Activated CD8-positive, alpha-beta memory T cell treated with anti-CD3 and anti-CD28 coated beads, Interleukin-2, amount 10 ng/mL, durations not matched to agents 7 days and 5 days (primary cell): ENCODE measurements at regions not wholly inside any gene's neighbourhood (a gene's known extent, or its start where the extent isn't known, plus 50 kb on each side); places are given as distances from the start of the nearest gene placed in this dataset.

Experiments used
- ATAC-seq: fragments of 150-1000 bp; cut with Tn5 transposase; one replicate; pipeline ENCODE4 v1.10.0; 2021; ENCODE audit warnings: moderate library complexity
- CTCF ChIA-PET: fragments of 350-600 bp; sonication (Branson Sonifier 250); formaldehyde crosslinking; loops from one replicate; lab custom pipeline; 2021; ENCODE audit warnings: antibody characterized with exemption; lab: Charles Lee
- DNase-seq: peaks from one replicate; pipeline ENCODE4 v3.0.0-alpha.2; 2020
- H3K27ac Mint-ChIP-seq: one replicate; pipeline ENCODE4 v1.8.0; 2021; ENCODE audit warnings: mild to moderate bottlenecking, mixed read lengths
- H3K27me3 Mint-ChIP-seq: one replicate; pipeline ENCODE4 v1.8.0; 2021; ENCODE audit warnings: mixed read lengths
- H3K36me3 Mint-ChIP-seq: one replicate; pipeline ENCODE4 v1.8.0; 2021; ENCODE audit warnings: mild to moderate bottlenecking, mixed read lengths
- H3K4me1 Mint-ChIP-seq: one replicate; pipeline ENCODE4 v1.8.0; 2021; ENCODE audit warnings: mixed read lengths
- H3K4me3 Mint-ChIP-seq: one replicate; pipeline ENCODE4 v1.8.0; 2021; ENCODE audit warnings: mild to moderate bottlenecking, moderate library complexity, mixed read lengths
- H3K9me3 Mint-ChIP-seq: one replicate; pipeline ENCODE4 v1.8.0; 2022; ENCODE audit warnings: low read depth, mixed read lengths

DNA sequence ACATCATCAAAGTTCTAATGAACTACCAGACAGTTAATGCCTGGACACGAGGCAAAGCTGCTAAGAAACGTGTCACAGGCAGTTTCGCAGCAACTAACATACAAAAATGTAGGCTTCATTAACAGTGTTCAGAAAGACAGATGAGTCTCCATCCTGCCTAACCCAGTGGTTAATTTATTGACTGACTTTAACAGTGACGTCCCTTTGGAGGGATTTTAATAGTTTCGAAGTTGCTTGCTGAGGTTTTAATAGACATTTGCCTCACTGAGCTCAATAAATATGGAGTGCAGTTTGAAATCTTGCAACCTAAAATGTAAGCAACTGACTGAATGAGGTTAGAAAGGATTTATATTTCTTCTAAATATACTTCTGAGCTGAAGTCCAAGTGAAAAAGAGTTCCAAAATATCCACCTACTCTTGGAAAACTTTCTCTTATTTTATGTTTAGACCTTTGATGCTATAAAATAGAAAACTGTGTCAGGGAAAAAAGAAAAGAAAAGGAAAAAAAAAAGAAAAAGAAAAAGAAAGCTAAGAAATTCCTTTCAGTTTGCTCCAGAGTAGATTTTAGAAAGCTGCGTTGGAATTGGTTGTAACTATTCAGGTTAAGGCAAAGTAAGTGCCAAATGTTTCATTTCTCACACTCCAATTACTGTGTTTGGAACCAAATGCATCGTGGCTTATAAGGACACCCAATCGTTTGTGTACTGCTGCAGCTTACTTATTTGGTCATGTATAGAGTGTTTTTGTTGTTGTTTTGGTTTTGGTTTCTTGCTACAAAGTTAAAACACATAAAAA lies 2016.6 kb downstream of the MAT2B start:
- CTCF ChIA-PET, result interaction anchor here (1.2 kb wide), 1 partner anchor 62 kb away, joined by 3 read pairs; no protein-coding TSS in a partner anchor
- DNase-seq, result no peak
- Mint-ChIP-seq H3K4me1 (no peaks in the 10 kb centered on the region), H3K27ac (no peak overlapping the region), H3K4me3 (no peak overlapping the region), H3K36me3 (no peaks in the 10 kb centered on the region), H3K9me3 (peaks cover 4% of the 10 kb centered on the region), H3K27me3 (no peaks in the 10 kb centered on the region)
- no peak for ATAC-seq

DNA sequence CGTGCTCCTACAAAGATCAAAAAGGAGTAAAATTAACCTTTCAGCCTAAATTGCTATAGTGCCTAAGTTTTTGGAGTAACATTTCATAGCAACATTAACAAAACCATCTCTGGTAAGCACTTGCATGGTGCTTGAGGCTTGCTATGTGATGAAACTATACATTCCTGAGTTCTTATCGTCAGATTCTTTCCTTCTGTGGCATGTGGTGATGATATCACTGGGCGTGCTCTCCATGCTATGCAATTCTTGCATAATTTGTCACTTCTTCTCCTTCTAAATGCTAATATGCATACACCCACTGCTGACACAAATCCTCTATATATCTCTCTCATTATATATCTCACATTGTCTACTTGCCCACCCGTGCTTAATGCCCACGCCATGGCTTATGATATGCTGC lies 2019.9 kb downstream of the MAT2B start:
- ATAC-seq (no peak), DNase-seq (no peak)
- CTCF ChIA-PET, result no interaction called here
- Mint-ChIP-seq H3K9me3 (peaks cover 12% of the 10 kb centered on the region), H3K27ac (no peak overlapping the region), H3K4me3 (no peak overlapping the region), H3K27me3 (no peaks in the 10 kb centered on the region), H3K4me1 (no peaks in the 10 kb centered on the region), H3K36me3 (no peaks in the 10 kb centered on the region)

DNA sequence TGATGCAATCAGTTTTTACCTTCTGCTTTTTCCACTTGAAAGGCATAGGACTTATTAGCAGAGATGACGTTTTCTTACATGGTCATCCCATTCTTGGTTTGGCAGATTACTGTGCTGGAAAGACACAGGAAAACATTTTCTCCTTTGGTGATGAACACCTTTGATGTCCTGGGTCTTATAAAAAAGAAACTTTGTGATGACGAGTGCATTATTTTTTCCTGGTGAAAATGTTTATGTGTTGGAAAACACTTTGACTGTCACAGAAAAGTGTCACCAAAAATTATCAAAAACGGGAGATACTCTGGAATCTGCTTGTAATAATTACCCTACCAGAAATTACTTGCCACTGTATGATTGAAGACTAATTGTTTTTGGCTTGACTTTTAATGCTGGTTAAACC lies 2020.9 kb downstream of the MAT2B start:
- no peaks in the 10 kb centered on the region for H3K36me3 Mint-ChIP-seq
- DNase-seq, result no peak
- CTCF ChIA-PET, result no interaction called here

DNA sequence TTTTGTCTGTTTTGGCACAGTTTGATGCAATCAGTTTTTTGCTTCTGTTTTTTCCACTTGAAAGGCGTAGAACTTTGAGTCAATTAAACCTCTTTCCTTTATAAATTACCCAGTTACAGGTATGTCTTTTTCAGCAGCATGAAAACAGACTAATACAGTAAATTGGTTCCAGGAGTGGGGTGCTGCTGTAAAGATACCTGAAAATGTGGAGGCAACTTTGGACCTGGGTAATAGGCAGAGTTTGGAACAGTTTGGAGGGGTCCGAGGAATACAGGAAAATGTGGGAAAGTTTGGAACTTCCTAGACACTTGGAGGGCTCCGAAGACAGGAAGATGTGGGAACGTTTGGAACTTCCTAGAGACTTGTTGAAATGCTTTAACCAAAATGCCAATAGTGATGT lies 2022.2 kb downstream of the MAT2B start:
- no peak overlapping the region for H3K27ac Mint-ChIP-seq
- no peak overlapping the region for H3K4me3 Mint-ChIP-seq
- H3K4me1 Mint-ChIP-seq, result no peaks in the 10 kb centered on the region
- CTCF ChIA-PET, result no interaction called here
- H3K9me3 Mint-ChIP-seq, result peaks cover 22% of the 10 kb centered on the region
- DNase-seq (no peak), ATAC-seq (no peak)
- H3K36me3 Mint-ChIP-seq, result no peaks in the 10 kb centered on the region
- H3K27me3 Mint-ChIP-seq, result no peaks in the 10 kb centered on the region

More for the DNA sequence above, 2020.9 kb downstream of the MAT2B start:
- Mint-ChIP-seq H3K9me3 (peaks cover 12% of the 10 kb centered on the region), H3K27me3 (no peaks in the 10 kb centered on the region), H3K4me3 (no peak overlapping the region), H3K27ac (no peak overlapping the region), H3K4me1 (no peaks in the 10 kb centered on the region)
- no peak for ATAC-seq

DNA sequence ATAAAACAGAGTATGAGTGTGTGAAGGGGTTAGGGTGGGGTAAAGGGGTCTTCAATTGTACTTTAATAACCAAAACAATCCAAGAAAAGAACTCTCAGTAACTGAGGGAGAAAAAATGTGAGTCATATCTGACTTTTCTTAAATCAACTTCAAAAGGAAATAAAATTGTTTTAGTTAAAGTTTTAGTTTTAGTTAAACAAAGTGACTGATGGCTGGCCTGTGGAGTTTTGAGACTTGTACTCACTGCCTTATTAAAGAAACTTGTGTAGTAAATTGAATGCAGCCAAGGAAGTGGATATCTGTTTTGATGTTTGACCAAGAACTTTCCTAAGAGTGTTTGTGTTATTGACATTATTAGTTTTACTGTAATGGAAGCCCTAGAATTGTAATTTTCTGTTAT lies 2032.6 kb downstream of the MAT2B start:
- CTCF ChIA-PET, result no interaction called here

DNA sequence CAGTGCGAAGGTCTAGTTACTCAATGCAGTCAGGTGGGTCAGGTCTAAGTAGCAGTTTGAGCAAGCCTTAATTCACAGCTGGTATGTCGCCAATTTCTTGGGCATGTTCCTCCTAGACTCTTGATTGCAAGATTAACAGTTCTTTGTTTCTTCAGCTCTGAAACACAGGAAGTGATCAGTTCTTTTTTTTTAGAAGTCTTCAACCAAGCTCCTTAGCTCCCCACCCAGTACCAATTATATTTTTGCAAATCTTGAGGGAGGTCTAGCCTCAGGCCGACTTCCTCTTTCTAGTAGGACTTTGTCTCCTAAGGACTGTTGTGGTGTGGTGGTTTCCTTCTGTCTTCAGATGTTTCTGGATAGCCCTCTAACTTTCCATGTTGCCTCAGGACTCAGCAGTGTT lies 2054.2 kb downstream of the MAT2B start:
- CTCF ChIA-PET, result no interaction called here
- Mint-ChIP-seq H3K4me1 (no peaks in the 10 kb centered on the region), H3K4me3 (no peak overlapping the region), H3K9me3 (peaks cover 8% of the 10 kb centered on the region), H3K27me3 (no peaks in the 10 kb centered on the region), H3K36me3 (no peaks in the 10 kb centered on the region), H3K27ac (no peak overlapping the region)
- ATAC-seq (no peak), DNase-seq (no peak)

More for the DNA sequence above, 2032.6 kb downstream of the MAT2B start:
- ATAC-seq (no peak), DNase-seq (no peak)
- no peak overlapping the region for H3K27ac Mint-ChIP-seq
- no peaks in the 10 kb centered on the region for H3K27me3 Mint-ChIP-seq
- H3K4me1 Mint-ChIP-seq, result no peaks in the 10 kb centered on the region
- no peak overlapping the region for H3K4me3 Mint-ChIP-seq
- H3K9me3 Mint-ChIP-seq, result peaks cover 8% of the 10 kb centered on the region
- H3K36me3 Mint-ChIP-seq, result no peaks in the 10 kb centered on the region

DNA sequence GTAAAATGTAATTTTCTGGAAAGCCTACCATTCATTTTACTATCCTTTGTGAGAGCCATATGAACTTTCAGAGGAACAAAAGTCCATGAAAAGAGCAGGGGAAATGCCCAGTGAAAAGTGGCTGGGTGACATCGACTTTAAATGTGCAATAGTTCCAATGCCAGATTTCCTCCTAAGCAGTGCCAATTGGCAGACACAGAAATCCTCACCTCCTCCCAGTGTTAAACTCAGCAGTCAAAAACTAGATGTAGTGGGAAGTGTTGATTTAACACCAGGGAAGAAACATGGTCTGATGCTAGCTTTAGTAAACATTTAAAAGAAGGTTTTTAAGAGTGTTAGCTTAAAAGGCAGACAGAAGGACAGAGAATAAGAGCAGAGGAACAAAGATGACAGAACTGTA lies 2055.2 kb downstream of the MAT2B start:
- ATAC-seq, result no peak
- Mint-ChIP-seq H3K4me1 (no peaks in the 10 kb centered on the region), H3K9me3 (peaks cover 8% of the 10 kb centered on the region), H3K27ac (no peak overlapping the region), H3K36me3 (no peaks in the 10 kb centered on the region), H3K27me3 (no peaks in the 10 kb centered on the region), H3K4me3 (no peak overlapping the region)
- CTCF ChIA-PET, result no interaction called here
- no peak for DNase-seq

DNA sequence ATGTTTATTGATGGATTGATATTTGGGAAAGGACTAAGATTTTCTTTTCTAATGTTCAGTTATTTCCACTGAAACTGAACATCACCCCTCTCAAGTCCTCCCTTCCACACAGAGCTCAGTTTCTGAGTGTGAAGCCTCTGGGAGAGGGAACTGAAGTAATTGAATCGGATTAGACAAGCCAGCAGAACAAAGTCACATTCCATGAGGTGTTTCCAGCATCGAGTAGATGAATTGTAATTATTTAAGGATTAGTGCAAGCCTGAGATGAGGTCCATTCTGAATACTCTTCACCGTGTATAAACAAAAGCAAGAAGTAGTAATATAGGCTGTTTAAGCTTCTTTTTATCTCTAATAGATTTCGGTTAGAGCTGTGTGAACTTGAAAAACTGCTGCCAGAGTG lies 2060.5 kb downstream of the MAT2B start:
- CTCF ChIA-PET, result no interaction called here
- ATAC-seq (no peak), DNase-seq (no peak)
- H3K27me3 Mint-ChIP-seq, result no peaks in the 10 kb centered on the region
- H3K27ac Mint-ChIP-seq, result no peak overlapping the region
- no peaks in the 10 kb centered on the region for H3K4me1 Mint-ChIP-seq
- H3K4me3 Mint-ChIP-seq, result no peak overlapping the region
- no peaks in the 10 kb centered on the region for H3K36me3 Mint-ChIP-seq
- peaks cover 7% of the 10 kb centered on the region for H3K9me3 Mint-ChIP-seq

DNA sequence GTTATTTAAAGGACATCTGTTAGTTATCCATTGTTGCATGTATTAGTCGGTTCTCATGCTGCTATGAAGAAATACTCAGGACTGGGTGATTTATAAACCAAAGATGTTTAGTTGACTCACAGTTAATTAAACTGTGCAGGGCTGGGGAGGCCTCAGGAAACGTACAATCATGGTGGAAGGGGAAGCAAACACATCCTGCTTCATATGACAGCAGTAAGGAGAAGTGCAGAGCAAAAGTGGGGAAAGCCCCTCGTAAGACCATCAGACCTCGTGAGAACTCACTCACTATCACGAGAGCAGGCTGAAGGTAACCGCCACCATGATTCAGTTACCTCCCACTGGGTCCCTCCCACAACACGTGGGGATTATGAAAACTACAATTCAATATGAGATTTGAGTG lies 2064.1 kb downstream of the MAT2B start:
- no peak for DNase-seq
- H3K36me3 Mint-ChIP-seq, result no peaks in the 10 kb centered on the region
- no peak overlapping the region for H3K4me3 Mint-ChIP-seq
- no peak overlapping the region for H3K27ac Mint-ChIP-seq
- H3K4me1 Mint-ChIP-seq, result no peaks in the 10 kb centered on the region
- CTCF ChIA-PET, result no interaction called here
- no peaks in the 10 kb centered on the region for H3K27me3 Mint-ChIP-seq
- ATAC-seq, result no peak
- H3K9me3 Mint-ChIP-seq, result peaks cover 13% of the 10 kb centered on the region

DNA sequence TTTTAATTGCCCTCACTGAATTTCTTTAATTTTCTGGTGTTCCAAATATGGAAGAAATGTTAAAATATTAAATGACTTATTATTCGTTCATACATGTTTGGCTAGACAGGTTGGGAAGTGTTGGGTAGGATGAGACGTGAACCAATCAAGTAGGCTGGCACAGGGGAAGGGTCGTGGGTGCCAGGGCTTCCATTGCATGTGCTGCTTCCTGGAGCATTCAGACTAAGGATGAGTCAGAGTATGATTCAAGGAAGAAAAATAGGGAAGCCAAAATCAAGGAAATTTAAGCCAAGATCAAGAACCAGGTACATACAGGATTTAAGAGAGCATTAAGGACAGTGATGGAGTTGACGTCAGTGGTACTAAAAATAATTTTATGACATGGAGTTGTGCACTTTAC lies 2068.0 kb downstream of the MAT2B start:
- Mint-ChIP-seq H3K27ac (no peak overlapping the region), H3K4me3 (no peak overlapping the region), H3K9me3 (peaks cover 15% of the 10 kb centered on the region), H3K36me3 (no peaks in the 10 kb centered on the region), H3K4me1 (no peaks in the 10 kb centered on the region), H3K27me3 (no peaks in the 10 kb centered on the region)
- CTCF ChIA-PET, result no interaction called here
- DNase-seq (no peak), ATAC-seq (no peak)

DNA sequence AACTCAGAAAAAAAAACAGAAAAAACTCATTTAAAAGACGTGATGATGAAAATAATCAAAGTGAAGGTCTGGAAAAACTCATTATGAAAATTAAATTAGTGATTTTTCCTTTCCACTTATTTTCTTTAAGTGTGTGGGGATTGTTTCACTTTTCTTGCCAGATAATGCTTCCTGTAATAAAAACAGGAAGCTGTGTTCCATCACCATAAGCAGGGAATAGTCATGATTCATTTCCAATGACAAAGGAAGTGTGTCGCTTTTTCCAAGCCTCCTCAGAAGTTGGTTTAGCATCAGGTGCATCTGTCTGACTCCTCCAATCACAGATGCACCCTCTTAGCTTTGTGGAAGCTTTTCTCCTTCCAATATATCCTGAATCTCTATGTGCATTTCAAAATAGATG lies 2068.7 kb downstream of the MAT2B start:
- H3K4me3 Mint-ChIP-seq, result no peak overlapping the region
- no peaks in the 10 kb centered on the region for H3K4me1 Mint-ChIP-seq
- ATAC-seq, result no peak
- H3K9me3 Mint-ChIP-seq, result peaks cover 15% of the 10 kb centered on the region
- DNase-seq, result no peak
- H3K27ac Mint-ChIP-seq, result no peak overlapping the region
- CTCF ChIA-PET, result no interaction called here
- H3K36me3 Mint-ChIP-seq, result no peaks in the 10 kb centered on the region
- no peaks in the 10 kb centered on the region for H3K27me3 Mint-ChIP-seq

DNA sequence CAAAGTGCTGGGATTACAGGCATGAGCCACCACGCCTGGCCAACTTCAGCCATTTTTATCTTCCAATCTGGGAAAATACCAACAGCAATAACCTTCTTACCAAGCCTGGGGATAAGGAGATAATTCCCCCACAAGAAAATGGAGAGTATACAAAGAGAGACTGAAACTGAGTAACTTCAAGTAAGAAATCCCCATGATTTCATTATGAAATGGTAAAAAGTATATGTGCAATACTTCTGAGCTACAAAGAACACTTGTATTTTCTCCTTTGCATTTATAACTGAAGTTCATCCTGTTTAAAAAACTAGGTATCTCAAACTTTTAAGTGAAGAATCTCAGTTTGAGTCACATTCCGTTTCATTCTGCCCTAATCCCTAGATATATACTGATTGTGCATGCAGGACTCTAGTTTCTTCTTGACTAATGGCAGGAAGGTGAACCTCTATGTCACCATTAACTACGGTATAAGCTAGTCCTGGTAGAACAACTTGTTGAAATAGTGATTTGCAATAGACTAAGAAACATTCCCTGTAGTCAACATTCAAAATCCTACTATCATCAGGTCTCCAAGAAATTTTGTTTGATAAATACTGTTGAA lies 2071.4 kb downstream of the MAT2B start:
- H3K9me3 Mint-ChIP-seq, result peaks cover 5% of the 10 kb centered on the region
- ATAC-seq, result no peak

DNA sequence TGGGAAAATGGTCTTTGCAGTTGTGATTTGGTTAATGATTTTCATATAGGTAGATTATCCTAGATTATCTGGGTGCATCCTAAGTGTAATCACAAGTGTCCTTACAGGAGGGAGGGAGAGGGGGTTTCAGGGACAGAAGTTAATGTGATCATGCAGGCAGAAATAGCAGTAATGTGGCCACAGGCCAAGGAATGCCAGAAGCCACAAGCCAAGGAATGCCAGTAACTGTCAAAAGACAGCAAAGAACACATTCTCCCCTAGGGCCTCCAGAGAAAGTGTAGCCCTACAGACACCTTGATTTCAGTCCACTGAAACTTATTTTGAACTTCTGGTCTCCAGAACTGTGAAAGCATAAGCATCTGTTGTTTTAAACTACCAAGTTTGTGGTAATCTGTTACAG lies 2074.5 kb downstream of the MAT2B start:
- CTCF ChIA-PET, result no interaction called here
- H3K27me3 Mint-ChIP-seq, result no peaks in the 10 kb centered on the region

More for the DNA sequence above, 2071.4 kb downstream of the MAT2B start:
- DNase-seq, result no peak
- Mint-ChIP-seq H3K27me3 (no peaks in the 10 kb centered on the region), H3K36me3 (no peaks in the 10 kb centered on the region), H3K27ac (no peak overlapping the region), H3K4me3 (no peak overlapping the region), H3K4me1 (no peaks in the 10 kb centered on the region)
- CTCF ChIA-PET, result no interaction called here

DNA sequence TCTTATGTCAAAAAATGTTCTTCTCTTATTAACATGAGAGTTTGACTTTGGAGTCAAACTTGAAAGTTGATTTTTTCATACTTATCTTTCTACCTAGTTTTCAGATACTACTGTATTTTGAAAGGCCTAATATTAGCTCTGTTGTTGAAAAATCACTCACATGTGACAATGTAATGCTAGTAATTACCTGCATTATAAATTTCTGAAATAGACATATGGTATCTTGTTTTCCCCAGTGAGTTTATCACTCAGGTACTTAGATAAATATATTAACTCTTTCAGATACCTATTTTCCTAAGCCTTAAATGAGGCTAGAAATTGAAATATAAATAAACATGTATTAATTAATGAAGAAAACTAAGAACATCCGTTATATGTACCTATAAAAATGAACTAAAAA lies 2089.3 kb downstream of the MAT2B start:
- H3K36me3 Mint-ChIP-seq, result no peaks in the 10 kb centered on the region
- H3K27me3 Mint-ChIP-seq, result no peaks in the 10 kb centered on the region
- CTCF ChIA-PET, result no interaction called here
- no peaks in the 10 kb centered on the region for H3K4me1 Mint-ChIP-seq
- H3K27ac Mint-ChIP-seq, result no peak overlapping the region
- no peak for ATAC-seq
- H3K9me3 Mint-ChIP-seq, result peaks cover 18% of the 10 kb centered on the region
- no peak overlapping the region for H3K4me3 Mint-ChIP-seq
- no peak for DNase-seq

More for the DNA sequence above, 2074.5 kb downstream of the MAT2B start:
- no peak for ATAC-seq
- no peak for DNase-seq
- H3K27ac Mint-ChIP-seq, result no peak overlapping the region
- H3K36me3 Mint-ChIP-seq, result no peaks in the 10 kb centered on the region
- no peaks in the 10 kb centered on the region for H3K4me1 Mint-ChIP-seq
- peaks cover 3% of the 10 kb centered on the region for H3K9me3 Mint-ChIP-seq
- H3K4me3 Mint-ChIP-seq, result no peak overlapping the region
